Trophoblast cell (in vitro differentiated cells and primary cell): ENCODE measurements at regions not wholly inside any gene's neighbourhood (a gene's known extent, or its start where the extent isn't known, plus 50 kb on each side); places are given as distances from the start of the nearest gene placed in this dataset.

Experiments
- DNase-seq, 2 donors: peaks; one replicate each; pipeline ENCODE4 v3.0.0-alpha.2; 2016
- H2AFZ ChIP-seq: 2 replicates; pipeline ENCODE4 v1.6.1; 2013; ENCODE audit warnings: low read length, moderate library complexity, mild to moderate bottlenecking; ENCODE audit not compliant: insufficient read depth, poor library complexity
- H2AK5ac ChIP-seq: 2 replicates; pipeline ENCODE4 v1.6.1; 2013; ENCODE audit warnings: mild to moderate bottlenecking, low read length
- H2BK120ac ChIP-seq: 2 replicates; pipeline ENCODE4 v1.6.1; 2013; ENCODE audit warnings: low read length, mild to moderate bottlenecking, moderate library complexity; ENCODE audit not compliant: insufficient read depth, poor library complexity
- H2BK12ac ChIP-seq: 2 replicates; pipeline ENCODE4 v1.6.1; 2013; ENCODE audit warnings: mild to moderate bottlenecking, low read length, moderate library complexity
- H2BK5ac ChIP-seq: 2 replicates; pipeline ENCODE4 v1.6.1; 2013; ENCODE audit warnings: low read length, low read depth, moderate library complexity, mild to moderate bottlenecking; ENCODE audit not compliant: poor library complexity
- H3K14ac ChIP-seq: 2 replicates; pipeline ENCODE4 v1.6.1; 2013; ENCODE audit warnings: mild to moderate bottlenecking, low read length
- H3K18ac ChIP-seq: 2 replicates; pipeline ENCODE4 v1.6.1; 2013; ENCODE audit warnings: mild to moderate bottlenecking, low read length
- H3K23ac ChIP-seq: 2 replicates; pipeline ENCODE4 v1.6.1; 2013; ENCODE audit warnings: low read length
- H3K27ac ChIP-seq: 2 replicates; pipeline ENCODE4 v1.5.1; 2013; ENCODE audit warnings: low read depth, mild to moderate bottlenecking, inconsistent platforms, low read length, moderate library complexity
- H3K27me3 ChIP-seq: 2 replicates; pipeline ENCODE4 v1.6.1; 2013; ENCODE audit warnings: inconsistent platforms, mild to moderate bottlenecking, low read length, moderate library complexity; ENCODE audit not compliant: insufficient read depth
- H3K36me3 ChIP-seq, 2 experiments: 1 replicate in 1 of 2; 2 replicates in 1 of 2; pipeline ENCODE4 v1.6.1; 2013; ENCODE audit warnings: low read length in 2 of 2, mild to moderate bottlenecking in 2 of 2, moderate library complexity in 1 of 2; ENCODE audit not compliant: insufficient read depth in 2 of 2, control insufficient read depth in 1 of 2
- H3K4ac ChIP-seq: 2 replicates; pipeline ENCODE4 v1.6.1; 2013; ENCODE audit warnings: low read depth, mild to moderate bottlenecking, low read length, moderate library complexity
- H3K4me1 ChIP-seq, 2 experiments: 1 replicate in 1 of 2; 2 replicates in 1 of 2; pipeline ENCODE4 v1.6.1; 2013; ENCODE audit warnings: low read length in 2 of 2, mild to moderate bottlenecking in 2 of 2, moderate library complexity in 1 of 2; ENCODE audit not compliant: insufficient read depth in 2 of 2, control insufficient read depth in 1 of 2
- H3K4me2 ChIP-seq: 2 replicates; pipeline ENCODE4 v1.6.1; 2013; ENCODE audit warnings: inconsistent platforms, mild to moderate bottlenecking, low read length, moderate library complexity
- H3K4me3 ChIP-seq: 2 replicates; pipeline ENCODE4 v1.5.1; 2013; ENCODE audit warnings: mild to moderate bottlenecking, low read depth, low read length, inconsistent platforms
- H3K79me1 ChIP-seq: one replicate; pipeline ENCODE4 v1.6.1; 2013; ENCODE audit warnings: low read length
- H3K79me2 ChIP-seq: 2 replicates; pipeline ENCODE4 v1.6.1; 2013; ENCODE audit warnings: low read length, mild to moderate bottlenecking; ENCODE audit not compliant: control insufficient read depth, insufficient read depth, poor library complexity
- H3K9ac ChIP-seq: 2 replicates; pipeline ENCODE4 v1.6.1; 2013; ENCODE audit warnings: mild to moderate bottlenecking, low read length
- H3K9me3 ChIP-seq: 2 replicates; pipeline ENCODE4 v1.6.1; 2013; ENCODE audit warnings: low read depth, mild to moderate bottlenecking, control low read depth, inconsistent platforms, low read length; ENCODE audit not compliant: insufficient read depth
- H4K12ac ChIP-seq: 2 replicates; pipeline ENCODE4 v1.6.1; 2013; ENCODE audit warnings: low read depth, mild to moderate bottlenecking, low read length, moderate library complexity
- H4K8ac ChIP-seq: 2 replicates; pipeline ENCODE4 v1.6.1; 2013; ENCODE audit warnings: low read depth, mild to moderate bottlenecking, low read length, moderate library complexity
- H4K91ac ChIP-seq: one replicate; pipeline ENCODE4 v1.6.1; 2013; ENCODE audit warnings: low read depth, mild to moderate bottlenecking, low read length, moderate library complexity
- WGBS: extraction: QIAGEN DNeasy Blood & Tissue Kit; methylation state at CpG from one replicate; pipeline ENCODE4 v1.1.7; 2013; ENCODE audit warnings: missing lambda C conversion rate; ENCODE audit not compliant: insufficient read length, insufficient coverage; ENCODE audit errors: extremely low coverage; 5-methylcytosine and 5-hydroxymethylcytosine counted together

GRCh38 chrX:42725196-42725595 is 52.8 kb downstream of the PPP1R2C start:
- no CpG with 5 or more reads among the region's 2 CpGs for WGBS
- Histone ChIP-seq H3K4me2 (no peak overlapping the region), H3K9me3 (no peaks in the 10 kb centered on the region)

GRCh38 chrX:42720209-42720608 is 57.8 kb downstream of the PPP1R2C start:
- Histone ChIP-seq H3K79me2 (no peaks in the 10 kb centered on the region), H3K79me1 (peaks cover 1% of the 10 kb centered on the region), H2AK5ac (no peak overlapping the region), H3K4me3 (no peak overlapping the region), H3K4ac (no peak overlapping the region), H3K9ac (no peak overlapping the region), H2AFZ (no peak overlapping the region), H3K4me1 (peaks cover 0 to 1% of the 10 kb centered on the region in 2 experiments), H4K8ac (no peak overlapping the region), H2BK12ac (no peak overlapping the region), H3K9me3 (no peaks in the 10 kb centered on the region), H3K27ac (no peak overlapping the region), H3K36me3 (no peaks in the 10 kb centered on the region), H4K12ac (no peak overlapping the region), H3K23ac (no peak overlapping the region), H4K91ac (no peak overlapping the region), H3K27me3 (no peaks in the 10 kb centered on the region), H3K4me2 (no peak overlapping the region), H3K14ac (no peak overlapping the region), H3K18ac (no peak overlapping the region), H2BK5ac (no peak overlapping the region), H2BK120ac (no peak overlapping the region)
- DNase-seq: no peak
- no CpG with 5 or more reads among the region's 4 CpGs for WGBS

More at GRCh38 chrX:42725196-42725595, 52.8 kb downstream of the PPP1R2C start:
- Histone ChIP-seq H3K18ac (no peak overlapping the region), H3K9ac (no peak overlapping the region), H3K79me1 (no peaks in the 10 kb centered on the region), H3K4ac (no peak overlapping the region), H3K79me2 (no peaks in the 10 kb centered on the region), H3K23ac (no peak overlapping the region), H2AK5ac (no peak overlapping the region), H4K91ac (no peak overlapping the region), H2BK12ac (no peak overlapping the region), H3K4me3 (no peak overlapping the region), H2BK120ac (no peak overlapping the region), H3K27ac (no peak overlapping the region), H2BK5ac (no peak overlapping the region), H3K27me3 (no peaks in the 10 kb centered on the region), H2AFZ (no peak overlapping the region), H3K36me3 (no peaks in the 10 kb centered on the region), H3K14ac (no peak overlapping the region), H4K8ac (no peak overlapping the region), H3K4me1 (no peaks in the 10 kb centered on the region), H4K12ac (no peak overlapping the region)
- DNase-seq: no peak

GRCh38 chrX:42715701-42716262 is 62.2 kb downstream of the PPP1R2C start:
- Histone ChIP-seq H3K18ac (no peak overlapping the region), H3K9me3 (no peaks in the 10 kb centered on the region), H3K36me3 (no peaks in the 10 kb centered on the region), H2BK120ac (no peak overlapping the region), H3K4me3 (no peak overlapping the region), H3K23ac (no peak overlapping the region), H3K4me1 (peaks cover 0 to 3% of the 10 kb centered on the region in 2 experiments), H3K4me2 (no peak overlapping the region), H3K27me3 (no peaks in the 10 kb centered on the region), H2AFZ (no peak overlapping the region), H4K8ac (no peak overlapping the region), H3K79me1 (peaks cover 1% of the 10 kb centered on the region), H2AK5ac (no peak overlapping the region), H3K79me2 (no peaks in the 10 kb centered on the region), H4K12ac (no peak overlapping the region), H4K91ac (no peak overlapping the region), H3K14ac (no peak overlapping the region), H3K9ac (no peak overlapping the region), H3K4ac (no peak overlapping the region), H2BK5ac (no peak overlapping the region), H2BK12ac (no peak overlapping the region), H3K27ac (no peak overlapping the region)
- DNase-seq: no peak
- WGBS: no CpG with 5 or more reads among the region's 8 CpGs

- H4K91ac ChIP-seq: no peak overlapping the region
- H3K9ac ChIP-seq: no peak overlapping the region
- H4K12ac ChIP-seq: no peak overlapping the region
- DNase-seq: peak; percentile 2 to 52
- H3K79me1 ChIP-seq: peaks cover 1% of the 10 kb centered on the region
- H3K9me3 ChIP-seq: no peaks in the 10 kb centered on the region
- no peak overlapping the region for H3K14ac ChIP-seq
- H2AFZ ChIP-seq: no peak overlapping the region
- H3K4me2 ChIP-seq: no peak overlapping the region
- H4K8ac ChIP-seq: no peak overlapping the region
- peak overlapping the region; percentile 11 for H2BK120ac ChIP-seq
- no peaks in the 10 kb centered on the region for H3K27me3 ChIP-seq
- no peak overlapping the region for H3K4ac ChIP-seq
- no peak overlapping the region for H2BK12ac ChIP-seq
- H3K36me3 ChIP-seq: no peaks in the 10 kb centered on the region
- no peak overlapping the region for H3K27ac ChIP-seq
- no CpG with 5 or more reads among the region's 11 CpGs for WGBS
- H2AK5ac ChIP-seq: no peak overlapping the region
- no peak overlapping the region for H3K23ac ChIP-seq
- H3K79me2 ChIP-seq: no peaks in the 10 kb centered on the region
- H3K4me1 ChIP-seq: peaks cover 0 to 3% of the 10 kb centered on the region in 2 experiments
- H3K4me3 ChIP-seq: no peak overlapping the region
- no peak overlapping the region for H2BK5ac ChIP-seq
- H3K18ac ChIP-seq: no peak overlapping the region
Measured at GRCh38 chrX:42714981-42715700, 62.8 kb downstream of the PPP1R2C start.
